ENCODE measurements at regions not wholly inside any gene's neighbourhood (a gene's known extent, or its start where the extent isn't known, plus 50 kb on each side); places are given as distances from the start of the nearest gene placed in this dataset.
"Not testable (repeated sequence)": the region's sequence is repeated elsewhere in the genome, so short reads cannot be mapped to it uniquely, and the experiment has no call there.

DNA sequence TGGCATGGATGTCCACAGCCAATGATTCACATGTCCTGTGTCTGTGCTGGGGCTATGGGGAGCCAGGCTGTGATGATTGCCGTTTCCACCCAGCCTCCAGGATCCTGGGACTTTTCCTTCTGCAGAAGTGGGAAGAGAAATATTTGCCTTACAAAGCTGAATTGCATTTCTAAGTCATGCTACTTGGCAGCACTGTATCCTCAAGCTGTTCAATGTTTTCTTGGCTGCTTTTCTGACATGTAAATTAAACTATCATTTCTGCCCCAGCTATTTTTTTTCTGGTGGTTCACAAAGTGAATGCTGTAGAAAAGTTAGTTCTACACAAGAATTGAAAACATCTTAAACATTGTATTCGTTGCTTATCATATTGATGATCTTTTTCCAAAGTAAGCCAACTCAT is 51.9 kb upstream of the TCERG1L start:
- DNase-seq: no peak

DNA sequence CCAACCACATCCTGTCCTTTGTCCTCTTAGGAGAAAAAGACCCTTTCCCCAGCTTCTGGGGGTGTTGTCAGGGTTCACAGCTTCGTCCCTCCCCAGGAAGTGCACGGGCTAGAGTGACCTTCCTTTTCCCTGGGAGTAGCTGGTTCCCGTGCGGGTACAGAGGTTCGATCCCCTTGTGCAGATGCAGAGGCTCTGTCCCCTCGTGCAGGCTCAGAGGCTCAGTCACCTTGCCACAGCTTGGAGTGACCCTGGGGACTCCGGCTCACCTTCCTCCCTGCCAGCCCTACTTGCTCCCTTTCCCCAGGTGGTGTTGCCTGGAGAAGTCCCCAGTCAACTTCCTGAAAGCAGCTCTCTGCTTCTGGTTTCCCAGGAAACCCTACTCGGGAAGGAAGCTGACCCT is 60.0 kb upstream of the TCERG1L start:
- no peak for DNase-seq

GRCh38 chr10:131381576-131381975 is 70.1 kb upstream of the TCERG1L start:
- DNase-seq: no peak

DNA sequence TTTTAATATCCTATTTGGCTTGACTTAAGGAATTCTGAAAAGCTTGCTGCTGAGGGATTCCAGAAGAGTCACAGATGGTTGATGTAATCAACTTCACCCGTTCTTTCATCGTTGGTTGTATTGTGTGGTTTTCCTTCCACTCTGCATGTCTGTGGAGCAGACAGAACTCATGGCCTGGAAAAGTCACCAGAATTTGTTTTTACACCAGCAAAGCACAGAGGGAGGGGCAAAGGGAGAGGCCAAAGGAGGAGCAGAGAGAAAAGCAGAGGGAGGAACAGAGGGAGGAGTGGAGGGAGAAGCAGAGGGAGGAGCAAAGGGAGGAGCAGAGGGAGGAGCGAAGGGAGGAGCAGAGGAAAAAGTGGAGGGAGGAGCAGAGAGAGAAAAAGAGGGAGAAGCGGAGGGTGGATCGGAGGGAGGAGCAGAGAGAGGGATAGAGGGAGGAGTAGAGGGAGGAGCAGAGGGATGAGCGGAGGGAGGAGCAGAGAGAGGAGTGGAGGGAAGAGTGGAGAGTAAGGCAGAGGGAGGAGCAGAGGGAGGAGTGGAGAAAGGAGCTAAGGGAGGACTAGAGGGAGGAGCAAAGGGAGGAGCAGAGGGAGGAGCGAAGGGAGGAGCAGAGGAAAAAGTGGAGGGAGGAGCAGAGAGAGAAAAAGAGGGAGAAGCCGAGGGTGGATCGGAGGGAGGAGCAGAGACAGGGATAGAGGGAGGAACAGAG is 73.8 kb upstream of the TCERG1L start:
- DNase-seq: not testable (repeated sequence)

DNA sequence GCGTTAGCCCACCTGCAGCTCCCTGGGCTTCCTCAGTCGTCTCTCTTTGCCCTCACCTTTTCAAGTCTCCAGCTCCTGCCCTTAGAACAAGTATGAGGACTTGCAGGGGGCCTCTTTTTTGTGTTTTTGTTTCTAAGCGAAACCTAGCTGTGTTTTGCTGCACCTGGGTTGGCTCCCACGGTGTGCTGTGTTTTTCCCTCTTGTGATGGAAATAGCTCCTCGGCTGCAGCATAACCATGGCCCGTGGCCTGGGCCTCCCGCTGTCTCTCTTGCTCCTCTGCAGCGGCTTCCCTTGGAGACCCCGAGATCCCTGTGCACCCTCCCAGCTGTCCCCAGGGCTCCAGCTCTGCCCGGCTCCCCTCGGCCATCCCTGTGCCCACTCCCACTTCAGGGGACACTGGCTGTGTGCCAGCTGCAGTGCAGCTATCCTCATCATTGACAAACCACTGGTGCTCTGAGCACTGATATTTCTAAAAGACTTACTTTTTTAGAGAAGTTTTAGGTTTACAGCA is 75.6 kb upstream of the TCERG1L start:
- no peak for DNase-seq

DNA sequence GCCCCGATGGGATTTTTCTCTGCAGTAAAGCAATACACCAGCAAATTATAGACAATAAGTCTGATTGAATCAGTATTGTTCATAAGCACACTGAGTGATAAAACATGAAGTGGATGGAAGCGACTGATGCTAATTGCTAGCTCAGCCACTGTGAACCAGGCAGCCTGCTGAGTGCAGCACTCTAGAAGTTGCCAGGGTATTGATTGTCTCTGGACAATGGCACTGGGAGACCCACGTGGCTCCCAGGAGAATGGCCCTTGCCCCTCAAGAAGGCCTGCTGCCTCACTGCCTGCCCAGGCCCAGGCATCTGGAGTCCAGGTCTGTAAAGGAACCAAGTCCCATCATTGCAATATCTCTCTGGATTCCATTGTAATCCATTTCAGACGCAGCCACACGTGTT is 80.4 kb upstream of the TCERG1L start:
- no peak for DNase-seq

GRCh38 chr10:131396121-131397050 is 84.9 kb upstream of the TCERG1L start:
- no peak for DNase-seq

GRCh38 chr10:131398166-131398565 is 86.6 kb upstream of the TCERG1L start:
- no peak for DNase-seq

- DNase-seq: no peak
These were observed 88.5 kb upstream of the TCERG1L start for GRCh38 chr10:131399981-131400380.

- no peak for DNase-seq
These were observed 89.0 kb upstream of the TCERG1L start for GRCh38 chr10:131400513-131400912.

DNA sequence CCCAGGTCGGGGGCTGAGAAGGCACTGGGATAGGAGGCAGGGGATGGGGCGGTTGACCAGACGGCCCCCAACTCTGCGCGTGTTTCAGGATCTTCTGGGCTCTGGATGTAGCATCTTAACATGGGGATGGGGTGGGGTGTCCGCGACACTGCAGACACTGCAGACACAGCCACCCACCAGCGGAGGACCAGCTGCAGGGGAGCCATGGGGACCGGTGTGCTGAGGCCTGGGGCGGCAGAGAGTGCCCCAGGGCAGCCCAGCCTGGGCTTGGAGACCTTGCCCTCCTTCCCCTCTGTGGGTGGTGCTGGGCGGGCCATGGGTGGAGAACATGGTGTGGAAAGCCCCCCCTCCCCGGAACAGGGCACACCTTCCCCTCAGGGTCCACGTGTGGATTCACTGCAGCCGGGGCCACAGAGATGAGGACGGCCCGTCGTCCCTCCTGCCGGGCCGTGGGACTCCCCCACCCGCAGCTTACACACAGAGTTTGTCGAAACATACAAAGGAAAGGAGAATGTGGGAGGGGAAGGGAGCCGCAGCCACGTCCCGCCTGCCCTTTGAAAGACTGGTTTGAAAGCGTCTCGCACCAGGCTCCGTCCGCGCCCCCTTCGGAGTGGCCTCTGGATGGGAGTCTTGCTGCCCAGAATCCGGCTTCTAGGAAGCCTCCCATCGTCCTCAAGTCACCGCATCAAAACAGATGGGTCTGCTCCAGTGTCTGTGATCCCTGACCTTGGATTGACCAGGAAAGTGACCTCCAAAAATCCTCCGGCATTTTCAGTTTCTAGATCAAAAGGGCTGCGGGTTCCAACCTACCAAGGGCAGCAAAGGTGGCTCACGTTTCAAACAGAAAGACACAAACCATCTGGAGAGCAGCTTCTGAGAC is 91.5 kb upstream of the TCERG1L start:
- no peak for DNase-seq

DNA sequence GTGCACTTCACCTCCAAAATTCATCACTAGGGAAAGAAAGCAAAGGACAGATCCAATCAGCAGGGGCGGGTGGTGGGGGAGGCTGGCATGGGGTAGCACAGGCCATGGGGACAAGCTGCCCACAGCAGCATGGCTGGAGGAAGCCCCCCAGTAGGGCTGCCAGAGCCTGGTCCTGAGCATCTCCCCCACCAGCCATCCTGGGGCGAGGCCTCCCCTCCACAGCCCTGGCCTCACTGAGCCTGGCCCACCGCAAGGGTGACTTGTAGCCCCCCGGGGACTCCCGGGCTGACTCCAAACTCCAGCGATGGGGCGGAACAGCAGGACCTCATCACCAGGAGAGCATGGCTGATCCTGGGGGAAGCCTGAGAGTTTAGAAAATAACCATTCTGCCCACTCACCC is 92.4 kb upstream of the TCERG1L start:
- no peak for DNase-seq

GRCh38 chr10:131404886-131405285 is 93.4 kb upstream of the TCERG1L start:
- DNase-seq: no peak

GRCh38 chr10:131406676-131407392 is 95.3 kb upstream of the TCERG1L start:
- DNase-seq: no peak

- DNase-seq: no peak
These were observed 107.2 kb upstream of the TCERG1L start for GRCh38 chr10:131418681-131419080.

DNA sequence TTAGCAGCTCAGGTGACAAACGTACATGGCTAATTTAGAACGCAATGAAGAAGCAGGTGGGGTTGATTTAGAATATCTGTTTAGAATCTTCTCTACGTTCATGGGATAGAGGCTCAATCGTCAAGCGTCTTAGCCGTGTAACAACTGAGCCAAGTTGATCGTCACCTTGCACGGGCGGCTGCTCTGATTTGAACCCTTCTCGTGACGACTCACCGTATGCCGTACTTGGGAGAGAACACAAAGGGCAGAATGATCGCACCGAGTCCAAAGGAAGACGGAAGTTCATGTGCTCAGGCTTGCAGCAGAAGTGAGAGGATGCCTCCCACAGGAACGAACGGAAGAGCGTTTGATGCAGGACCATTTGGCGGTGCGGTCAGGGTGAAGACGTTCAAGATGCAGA is 108.3 kb upstream of the TCERG1L start:
- no peak for DNase-seq

DNA sequence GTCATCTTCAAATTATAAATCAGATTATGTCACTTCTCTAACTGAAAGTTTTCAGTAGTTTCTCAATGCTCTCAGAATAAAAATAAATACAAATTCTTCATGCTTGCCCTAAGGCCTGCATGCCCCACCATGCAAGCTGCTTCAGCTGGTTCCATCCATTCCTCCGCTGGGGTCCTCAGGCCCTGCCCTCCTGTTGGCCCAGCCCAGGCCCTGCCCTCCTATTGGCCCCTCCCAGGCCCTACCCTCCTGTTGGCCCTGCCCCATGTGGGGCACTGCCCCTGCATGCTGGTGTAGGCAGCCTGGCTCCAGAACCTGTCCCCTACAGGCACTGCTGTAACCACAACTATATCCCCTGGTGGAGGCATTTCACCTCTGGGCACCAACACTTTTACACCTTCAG is 109.3 kb upstream of the TCERG1L start:
- DNase-seq: no peak

DNA sequence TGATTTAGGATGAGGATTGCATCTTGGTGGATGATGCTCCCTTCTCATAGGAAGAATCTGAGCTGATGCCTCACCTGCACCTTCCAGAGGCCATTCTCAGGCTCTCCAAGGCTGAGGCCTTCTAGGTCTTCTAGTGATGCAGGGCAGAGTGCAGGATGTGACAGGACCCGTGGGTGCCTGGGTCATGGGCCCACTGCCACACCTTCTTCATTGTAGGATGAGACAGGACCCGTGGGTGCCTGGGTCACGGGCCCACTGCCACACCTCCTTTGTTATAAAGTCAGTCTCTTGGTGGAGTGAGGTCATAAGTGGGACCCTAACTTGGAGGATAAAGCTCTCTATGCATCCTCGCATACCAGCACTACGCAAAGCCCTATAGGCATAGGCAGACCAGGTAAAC is 109.9 kb upstream of the TCERG1L start:
- DNase-seq: no peak

GRCh38 chr10:131422731-131423130 is 111.2 kb upstream of the TCERG1L start:
- DNase-seq: no peak

DNA sequence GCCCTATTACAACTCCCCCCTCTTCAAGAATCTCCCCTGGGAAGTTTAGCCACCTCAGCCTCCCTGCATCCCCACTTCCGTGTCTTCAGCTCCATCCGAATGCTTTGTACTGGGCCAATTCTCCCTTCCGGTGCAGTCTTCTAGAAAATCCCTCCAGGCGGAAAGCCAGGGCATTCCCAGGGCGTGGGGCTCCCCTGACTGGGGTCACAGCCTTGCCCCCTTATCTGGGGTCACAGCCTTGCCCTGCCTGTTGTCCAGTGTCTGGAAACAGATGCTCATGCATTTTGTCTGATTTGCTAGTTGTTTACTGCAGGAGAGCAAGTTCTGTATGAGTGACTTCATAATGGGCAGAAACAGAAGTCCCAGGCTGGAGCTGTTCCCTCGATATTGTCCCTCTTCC is 112.5 kb upstream of the TCERG1L start:
- no peak for DNase-seq

GRCh38 chr10:131424836-131425491 is 113.4 kb upstream of the TCERG1L start:
- no peak for DNase-seq
